D721Med (cell line): ENCODE measurements at regions not wholly inside any gene's neighbourhood (a gene's known extent, or its start where the extent isn't known, plus 50 kb on each side); places are given as distances from the start of the nearest gene placed in this dataset.

Source experiments
- DNase-seq: peaks from one replicate; pipeline ENCODE4 v3.0.0; 2011; ENCODE audit warnings: low spot score; ENCODE audit not compliant: insufficient read length
- FAIRE-seq: peaks from 2 replicates; lab custom pipeline; 2011; peaks lifted over from hg19 to GRCh38; lab: Jason Lieb, UNC
- CTCF ChIP-seq: IDR thresholded peaks from 2 replicates; pipeline ENCODE4 v1.5.1; 2012; ENCODE audit warnings: mild to moderate bottlenecking, control low read depth; ENCODE audit not compliant: insufficient read depth; ENCODE audit errors: missing control alignments

- TF ChIP-seq CTCF, result no peak
- FAIRE-seq, result no peak
- no peak for DNase-seq
Measured at GRCh38 chr7:96901822-96902445, 103.4 kb upstream of the DLX6 start.

DNA sequence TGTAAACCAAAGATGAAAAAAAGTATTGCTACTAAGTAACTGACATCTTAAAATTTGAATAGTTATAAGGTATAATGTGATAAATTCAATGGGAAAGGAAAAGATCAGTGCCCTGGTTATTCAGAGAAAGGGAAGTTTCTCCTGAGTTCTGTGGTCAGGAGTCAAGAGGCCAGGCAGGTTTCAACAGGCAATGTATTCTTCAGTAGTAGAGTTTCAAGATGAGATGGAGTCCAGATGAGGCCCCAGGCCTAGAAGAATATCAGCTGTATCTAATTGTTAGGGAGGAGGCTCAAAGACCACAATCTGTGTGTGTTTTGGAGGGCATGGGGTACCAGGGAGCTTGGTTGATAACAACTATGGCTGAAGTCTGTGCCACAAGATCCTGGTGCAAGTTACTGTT, 101.4 kb upstream of the DLX6 start:
- DNase-seq (no peak), FAIRE-seq (no peak)
- TF ChIP-seq CTCF, result no peak

- FAIRE-seq, result no peak
- no peak for DNase-seq
- no peak for TF ChIP-seq CTCF
Measured at GRCh38 chr7:96910486-96910885, 94.9 kb upstream of the DLX6 start.

GRCh38 chr7:96915029-96915428, 90.3 kb upstream of the DLX6 start:
- TF ChIP-seq CTCF, result no peak
- FAIRE-seq (no peak), DNase-seq (no peak)

GRCh38 chr7:96920064-96920463, 85.3 kb upstream of the DLX6 start:
- FAIRE-seq (no peak), DNase-seq (no peak)
- TF ChIP-seq CTCF, result no peak

DNA sequence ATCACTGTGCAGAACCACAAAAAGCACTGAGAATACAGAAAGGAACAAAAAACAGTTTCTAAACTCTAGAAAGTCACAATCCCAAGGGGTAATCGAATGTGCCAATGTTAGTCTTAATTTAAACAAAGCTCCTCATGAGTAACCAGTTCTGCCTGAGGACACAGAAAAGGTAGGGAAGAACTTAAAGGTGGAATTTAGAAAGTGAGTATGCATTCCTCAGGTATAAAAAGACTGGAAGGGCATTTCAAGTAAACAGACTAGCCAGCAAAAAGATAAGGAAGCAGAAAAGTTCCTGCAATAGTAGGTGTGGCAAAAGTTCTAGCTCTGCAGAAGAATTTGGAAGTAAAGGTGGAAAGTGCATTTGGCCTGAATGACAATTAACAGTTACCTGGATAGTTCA, 84.6 kb upstream of the DLX6 start:
- DNase-seq (no peak), FAIRE-seq (no peak)
- no peak for TF ChIP-seq CTCF

GRCh38 chr7:96921231-96921630, 84.1 kb upstream of the DLX6 start:
- no peak for FAIRE-seq
- no peak for DNase-seq
- no peak for TF ChIP-seq CTCF
